SK-N-SH (cell line): ENCODE measurements at regions not wholly inside any gene's neighbourhood (a gene's known extent, or its start where the extent isn't known, plus 50 kb on each side); places are given as distances from the start of the nearest gene placed in this dataset.

Experiments used
- CTCF ChIA-PET: fragments of 300-600, 350-600 bp; formaldehyde crosslinking; extraction: SDS; loops from one replicate; lab custom pipeline; 2021; lab: Yijun Ruan, JAX
- POLR2A ChIA-PET: fragments of 350-600 bp; sonication (Branson Sonifier 250); formaldehyde crosslinking; extraction: SDS; loops from one replicate; lab custom pipeline; 2020; ENCODE audit warnings: antibody characterized with exemption, inconsistent platforms; lab: Yijun Ruan, JAX
- DNase-seq: peaks from one replicate; pipeline ENCODE4 v3.0.0; 2012
- H2AFZ ChIP-seq: fragments of 200-600 bp; sonication (generic); 2 replicates; pipeline ENCODE4 v1.8.1; 2016; ENCODE audit warnings: antibody characterized with exemption, mild to moderate bottlenecking, low read depth
- H3F3A ChIP-seq: fragments of 200-600 bp; sonication (generic); replicated peaks from 2 replicates; pipeline ENCODE3; 2016; ENCODE audit warnings: antibody characterized with exemption, mild to moderate bottlenecking; ENCODE audit not compliant: insufficient read depth
- H3K27ac ChIP-seq, 2 experiments: fragments of 200-500 bp in 1 of 2; fragments of 200-600 bp in 1 of 2; sonication (Bioruptor generic) in 1 of 2; sonication (generic), shearing (Covaris generic) in 1 of 2; 2 replicates each; pipeline versions ENCODE4 v1.5.1 to v1.6.1; 2014 to 2016; ENCODE audit warnings: low read depth in 2 of 2, inconsistent platforms in 1 of 2, low read length in 1 of 2, mild to moderate bottlenecking in 1 of 2, mixed read lengths in 1 of 2
- H3K27me3 ChIP-seq: fragments of 200-600 bp; sonication (generic), shearing (Covaris generic); 2 replicates; pipeline ENCODE4 v1.6.1; 2016; ENCODE audit warnings: mixed run types; ENCODE audit not compliant: insufficient read depth
- H3K36me3 ChIP-seq, 2 experiments: fragments of 200-500 bp in 1 of 2; fragments of 200-600 bp in 1 of 2; sonication (Bioruptor generic) in 1 of 2; sonication (generic) in 1 of 2; replicated peaks in 1 of 2; 2 replicates each; pipeline versions ENCODE3 to v1.5.1; 2014 to 2016; ENCODE audit warnings: low read length in 1 of 2, mild to moderate bottlenecking in 1 of 2; ENCODE audit not compliant: insufficient read depth in 2 of 2, control insufficient read depth in 1 of 2
- H3K4me1 ChIP-seq, 2 experiments: fragments of 200-500 bp in 1 of 2; fragments of 200-600 bp in 1 of 2; sonication (Bioruptor generic) in 1 of 2; sonication (generic), shearing (Covaris generic) in 1 of 2; 2 replicates each; pipeline versions ENCODE4 v1.5.1 to v1.6.1; 2014 to 2016; ENCODE audit warnings: low read depth in 1 of 2, low read length in 1 of 2, mixed run types in 1 of 2; ENCODE audit not compliant: insufficient read depth in 2 of 2, control insufficient read depth in 1 of 2
- H3K4me2 ChIP-seq: fragments of 200-600 bp; sonication (generic), shearing (Covaris generic); 2 replicates; pipeline ENCODE4 v1.6.1; 2017; ENCODE audit warnings: mixed run types
- H3K4me3 ChIP-seq, 2 experiments: fragments of 200-500 bp in 1 of 2; fragments of 200-600 bp in 1 of 2; sonication (Bioruptor generic) in 1 of 2; sonication (generic), shearing (Covaris generic) in 1 of 2; 2 replicates each; pipeline versions ENCODE4 v1.5.1 to v1.8.1; 2014 to 2016; ENCODE audit warnings: low read depth in 2 of 2, inconsistent platforms in 1 of 2, low read length in 1 of 2, mild to moderate bottlenecking in 1 of 2, mixed read lengths in 1 of 2, moderate library complexity in 1 of 2
- H3K79me2 ChIP-seq: fragments of 200-600 bp; sonication (generic); 2 replicates; pipeline ENCODE4 v1.8.1; 2017; ENCODE audit warnings: mild to moderate bottlenecking; ENCODE audit not compliant: insufficient read depth
- H3K9ac ChIP-seq: fragments of 200-600 bp; sonication (generic); 2 replicates; pipeline ENCODE4 v1.6.1; 2017; ENCODE audit warnings: mixed run types
- H3K9me2 ChIP-seq: fragments of 200-600 bp; sonication (generic); 2 replicates; pipeline ENCODE4 v1.6.1; 2017; ENCODE audit warnings: mixed run types
- H3K9me3 ChIP-seq: fragments of 200-600 bp; sonication (generic); 2 replicates; pipeline ENCODE4 v1.6.1; 2017; ENCODE audit warnings: mixed run types, mild to moderate bottlenecking, moderate library complexity
- H4K20me1 ChIP-seq: fragments of 200-600 bp; sonication (generic); 2 replicates; pipeline ENCODE4 v1.6.1; 2017; ENCODE audit warnings: mild to moderate bottlenecking, mixed run types; ENCODE audit not compliant: insufficient read depth
- EZH2phosphoT487 ChIP-seq: fragments of 200-600 bp; sonication (generic); IDR thresholded peaks from 2 replicates; pipeline ENCODE4 v1.6.1; 2017; ENCODE audit warnings: low read depth, mixed run types, mild to moderate bottlenecking, antibody characterized with exemption, moderate library complexity, borderline replicate concordance
- FOSL2 ChIP-seq: IDR thresholded peaks from 2 replicates; pipeline ENCODE4 v1.4.0; 2012; ENCODE audit warnings: low read depth, mild to moderate bottlenecking, moderate library complexity, borderline replicate concordance
- FOXJ3 ChIP-seq: sonication (generic); formaldehyde crosslinking; IDR thresholded peaks from 2 replicates; pipeline ENCODE4 v1.5.1; 2020; ENCODE audit warnings: mild to moderate bottlenecking, missing genetic modification reagents
- MEF2A ChIP-seq: IDR thresholded peaks from 2 replicates; pipeline ENCODE4 v1.4.0; 2012; ENCODE audit warnings: low read depth, borderline replicate concordance
- MXI1 ChIP-seq: IDR thresholded peaks from 2 replicates; pipeline ENCODE4 v1.6.1; 2012; ENCODE audit warnings: mild to moderate bottlenecking, low read depth, low read length, improper control_type of control experiment
- NFIC ChIP-seq: IDR thresholded peaks from 2 replicates; pipeline ENCODE4 v1.4.0; 2012; ENCODE audit warnings: borderline replicate concordance
- RAD21 ChIP-seq: IDR thresholded peaks from 2 replicates; pipeline ENCODE4 v1.6.1; 2012; ENCODE audit warnings: mild to moderate bottlenecking, low read length
- RXRA ChIP-seq: IDR thresholded peaks from 2 replicates; pipeline ENCODE4 v1.4.0; 2012; ENCODE audit warnings: low read depth, mild to moderate bottlenecking, borderline replicate concordance
- SMC3 ChIP-seq: IDR thresholded peaks from 2 replicates; pipeline ENCODE4 v1.6.1; 2012; ENCODE audit warnings: low read depth, low read length, improper control_type of control experiment
- TCF12 ChIP-seq: IDR thresholded peaks from 2 replicates; pipeline ENCODE4 v1.4.0; 2012
- YY1 ChIP-seq: IDR thresholded peaks from 2 replicates; pipeline ENCODE4 v1.4.0; 2012; ENCODE audit warnings: low read depth, mild to moderate bottlenecking
- WGBS: methylation state at CpG from one replicate; pipeline ENCODE4 v1.1.6; 2017; ENCODE audit warnings: low lambda C conversion rate; 5-methylcytosine and 5-hydroxymethylcytosine counted together
- TF ChIP-seq, protein P1 (sequence below): IDR thresholded peaks from 2 replicates; pipeline ENCODE4 v1.4.0; 2012; ENCODE audit warnings: low read depth, borderline replicate concordance
- TF ChIP-seq, protein P2 (sequence below): IDR thresholded peaks from 2 replicates; pipeline ENCODE4 v1.6.1; 2012; ENCODE audit warnings: mild to moderate bottlenecking, low read depth, low read length, moderate library complexity
- TF ChIP-seq, protein P3 (sequence below): IDR thresholded peaks from 2 replicates; pipeline ENCODE4 v1.4.0; 2012; ENCODE audit warnings: low read depth

DNA sequence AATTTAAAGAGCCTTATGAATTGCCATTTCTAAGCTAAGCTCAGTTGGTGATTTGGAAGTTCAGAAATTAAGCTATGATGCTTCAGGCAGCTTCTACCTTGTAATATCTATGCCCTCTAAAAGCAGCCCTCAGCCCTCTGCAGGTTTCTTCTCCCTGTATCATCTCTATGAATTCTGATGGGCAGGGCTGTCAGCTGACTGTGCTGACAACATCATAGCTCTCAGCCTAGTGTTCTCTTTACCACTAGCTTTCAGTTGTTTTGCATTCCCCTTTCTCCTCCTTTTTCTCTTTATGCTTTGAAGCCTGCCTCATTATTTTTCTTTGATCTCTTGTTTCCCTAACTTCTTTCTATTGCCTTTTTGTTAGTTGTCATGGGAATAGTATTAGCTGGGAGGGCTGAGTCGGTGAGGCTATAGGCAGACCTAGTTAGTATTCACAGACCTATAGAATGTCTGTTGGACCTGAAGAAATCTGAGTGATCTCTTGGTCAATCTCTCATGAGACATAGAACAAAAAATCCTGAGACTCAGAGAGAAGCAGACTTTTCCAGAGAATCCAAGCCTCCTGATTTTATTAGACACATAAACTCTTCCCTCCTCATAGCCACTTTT lies 535.4 kb downstream of the RAB38 start:
- H3K9me2 ChIP-seq: no peaks in the 10 kb centered on the region
- no peaks in the 10 kb centered on the region for H3K9me3 ChIP-seq
- H3K36me3 ChIP-seq: no peaks in the 10 kb centered on the region
- no peaks in the 10 kb centered on the region for H3K27me3 ChIP-seq
- TF ChIP-seq TCF12: no peak
- no peak for TF ChIP-seq MXI1
- TF ChIP-seq YY1: no peak
- no peak for TF ChIP-seq NFIC
- TF ChIP-seq FOSL2: no peak
- TF ChIP-seq, protein P1, sequence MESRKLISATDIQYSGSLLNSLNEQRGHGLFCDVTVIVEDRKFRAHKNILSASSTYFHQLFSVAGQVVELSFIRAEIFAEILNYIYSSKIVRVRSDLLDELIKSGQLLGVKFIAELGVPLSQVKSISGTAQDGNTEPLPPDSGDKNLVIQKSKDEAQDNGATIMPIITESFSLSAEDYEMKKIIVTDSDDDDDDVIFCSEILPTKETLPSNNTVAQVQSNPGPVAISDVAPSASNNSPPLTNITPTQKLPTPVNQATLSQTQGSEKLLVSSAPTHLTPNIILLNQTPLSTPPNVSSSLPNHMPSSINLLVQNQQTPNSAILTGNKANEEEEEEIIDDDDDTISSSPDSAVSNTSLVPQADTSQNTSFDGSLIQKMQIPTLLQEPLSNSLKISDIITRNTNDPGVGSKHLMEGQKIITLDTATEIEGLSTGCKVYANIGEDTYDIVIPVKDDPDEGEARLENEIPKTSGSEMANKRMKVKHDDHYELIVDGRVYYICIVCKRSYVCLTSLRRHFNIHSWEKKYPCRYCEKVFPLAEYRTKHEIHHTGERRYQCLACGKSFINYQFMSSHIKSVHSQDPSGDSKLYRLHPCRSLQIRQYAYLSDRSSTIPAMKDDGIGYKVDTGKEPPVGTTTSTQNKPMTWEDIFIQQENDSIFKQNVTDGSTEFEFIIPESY: no peak
- no peak for TF ChIP-seq EZH2phosphoT487
- TF ChIP-seq RXRA: no peak
- no peak for TF ChIP-seq FOXJ3 (CRISPR knock-in tag)
- TF ChIP-seq, protein P2, sequence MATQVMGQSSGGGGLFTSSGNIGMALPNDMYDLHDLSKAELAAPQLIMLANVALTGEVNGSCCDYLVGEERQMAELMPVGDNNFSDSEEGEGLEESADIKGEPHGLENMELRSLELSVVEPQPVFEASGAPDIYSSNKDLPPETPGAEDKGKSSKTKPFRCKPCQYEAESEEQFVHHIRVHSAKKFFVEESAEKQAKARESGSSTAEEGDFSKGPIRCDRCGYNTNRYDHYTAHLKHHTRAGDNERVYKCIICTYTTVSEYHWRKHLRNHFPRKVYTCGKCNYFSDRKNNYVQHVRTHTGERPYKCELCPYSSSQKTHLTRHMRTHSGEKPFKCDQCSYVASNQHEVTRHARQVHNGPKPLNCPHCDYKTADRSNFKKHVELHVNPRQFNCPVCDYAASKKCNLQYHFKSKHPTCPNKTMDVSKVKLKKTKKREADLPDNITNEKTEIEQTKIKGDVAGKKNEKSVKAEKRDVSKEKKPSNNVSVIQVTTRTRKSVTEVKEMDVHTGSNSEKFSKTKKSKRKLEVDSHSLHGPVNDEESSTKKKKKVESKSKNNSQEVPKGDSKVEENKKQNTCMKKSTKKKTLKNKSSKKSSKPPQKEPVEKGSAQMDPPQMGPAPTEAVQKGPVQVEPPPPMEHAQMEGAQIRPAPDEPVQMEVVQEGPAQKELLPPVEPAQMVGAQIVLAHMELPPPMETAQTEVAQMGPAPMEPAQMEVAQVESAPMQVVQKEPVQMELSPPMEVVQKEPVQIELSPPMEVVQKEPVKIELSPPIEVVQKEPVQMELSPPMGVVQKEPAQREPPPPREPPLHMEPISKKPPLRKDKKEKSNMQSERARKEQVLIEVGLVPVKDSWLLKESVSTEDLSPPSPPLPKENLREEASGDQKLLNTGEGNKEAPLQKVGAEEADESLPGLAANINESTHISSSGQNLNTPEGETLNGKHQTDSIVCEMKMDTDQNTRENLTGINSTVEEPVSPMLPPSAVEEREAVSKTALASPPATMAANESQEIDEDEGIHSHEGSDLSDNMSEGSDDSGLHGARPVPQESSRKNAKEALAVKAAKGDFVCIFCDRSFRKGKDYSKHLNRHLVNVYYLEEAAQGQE: no peak
- TF ChIP-seq, protein P3, sequence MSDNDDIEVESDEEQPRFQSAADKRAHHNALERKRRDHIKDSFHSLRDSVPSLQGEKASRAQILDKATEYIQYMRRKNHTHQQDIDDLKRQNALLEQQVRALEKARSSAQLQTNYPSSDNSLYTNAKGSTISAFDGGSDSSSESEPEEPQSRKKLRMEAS: no peak
- no peak for TF ChIP-seq MEF2A
- TF ChIP-seq RAD21: no peak
- TF ChIP-seq SMC3: no peak
- H2AFZ ChIP-seq: no peak overlapping the region
- no peaks in the 10 kb centered on the region for H3K79me2 ChIP-seq
- WGBS: 6% methylated on average over 1 of the region's 1 CpG
- H4K20me1 ChIP-seq: no peaks in the 10 kb centered on the region
- H3K4me3 ChIP-seq: no peak overlapping the region
- H3K9ac ChIP-seq: no peak overlapping the region
- H3K27ac ChIP-seq: no peak overlapping the region
- no peak for DNase-seq
- CTCF ChIA-PET: no interaction called here
- no peaks in the 10 kb centered on the region for H3K4me1 ChIP-seq
- no peak overlapping the region for H3K4me2 ChIP-seq
- POLR2A ChIA-PET: no interaction called here
- H3F3A ChIP-seq: no peaks in the 10 kb centered on the region
